ENCODE measurements at regions not wholly inside any gene's neighbourhood (a gene's known extent, or its start where the extent isn't known, plus 50 kb on each side); places are given as distances from the start of the nearest gene placed in this dataset.
A peak's percentile ranks its signal among the peaks of the same experiment; 100 is the strongest.

DNA sequence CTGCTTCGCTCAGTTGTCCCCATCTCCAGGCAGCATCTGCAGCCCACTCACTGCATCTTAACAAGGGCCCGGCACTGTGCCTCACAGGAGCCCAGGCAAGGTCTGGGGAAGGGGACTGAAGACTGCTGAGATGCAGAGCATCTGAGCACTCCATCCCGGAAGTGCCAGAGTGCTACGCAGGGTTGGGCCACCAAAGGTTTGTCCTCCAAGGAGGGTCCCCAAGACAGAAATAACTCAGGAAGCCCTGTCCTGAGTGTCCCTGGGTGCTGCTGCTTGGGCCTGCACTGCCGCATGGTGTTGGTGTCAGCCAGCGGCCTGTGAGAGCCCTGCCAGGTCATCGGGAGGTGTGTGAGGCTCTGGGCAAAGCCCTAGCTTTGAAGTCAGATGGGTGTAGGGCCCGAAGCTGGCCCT lies 288.2 kb upstream of the ZMIZ1 start:
- Histone ChIP-seq H3K36me3 (ENCODE audit: low read depth) (no peaks in the 10 kb centered on the region), H3K27ac (ENCODE audit: poor library complexity, severe bottlenecking) (no peak overlapping the region), H3K27me3 (ENCODE audit: insufficient read depth, poor library complexity, severe bottlenecking) (no peaks in the 10 kb centered on the region), H3K4me1 (ENCODE audit: insufficient read depth, poor library complexity, severe bottlenecking) (no peaks in the 10 kb centered on the region), H3K9me3 (ENCODE audit: severe bottlenecking) (no peaks in the 10 kb centered on the region), H3K4me3 (ENCODE audit: severe bottlenecking) (no peak overlapping the region)
- ATAC-seq (ENCODE audit: low read depth) (no peak), DNase-seq (ENCODE audit: low spot score) (peak; percentile 29)
- TF ChIP-seq, protein P1, sequence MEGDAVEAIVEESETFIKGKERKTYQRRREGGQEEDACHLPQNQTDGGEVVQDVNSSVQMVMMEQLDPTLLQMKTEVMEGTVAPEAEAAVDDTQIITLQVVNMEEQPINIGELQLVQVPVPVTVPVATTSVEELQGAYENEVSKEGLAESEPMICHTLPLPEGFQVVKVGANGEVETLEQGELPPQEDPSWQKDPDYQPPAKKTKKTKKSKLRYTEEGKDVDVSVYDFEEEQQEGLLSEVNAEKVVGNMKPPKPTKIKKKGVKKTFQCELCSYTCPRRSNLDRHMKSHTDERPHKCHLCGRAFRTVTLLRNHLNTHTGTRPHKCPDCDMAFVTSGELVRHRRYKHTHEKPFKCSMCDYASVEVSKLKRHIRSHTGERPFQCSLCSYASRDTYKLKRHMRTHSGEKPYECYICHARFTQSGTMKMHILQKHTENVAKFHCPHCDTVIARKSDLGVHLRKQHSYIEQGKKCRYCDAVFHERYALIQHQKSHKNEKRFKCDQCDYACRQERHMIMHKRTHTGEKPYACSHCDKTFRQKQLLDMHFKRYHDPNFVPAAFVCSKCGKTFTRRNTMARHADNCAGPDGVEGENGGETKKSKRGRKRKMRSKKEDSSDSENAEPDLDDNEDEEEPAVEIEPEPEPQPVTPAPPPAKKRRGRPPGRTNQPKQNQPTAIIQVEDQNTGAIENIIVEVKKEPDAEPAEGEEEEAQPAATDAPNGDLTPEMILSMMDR (IDR thresholded peaks at IDR 0.05; ENCODE audit: poor library complexity, severe bottlenecking) = no peak

DNA sequence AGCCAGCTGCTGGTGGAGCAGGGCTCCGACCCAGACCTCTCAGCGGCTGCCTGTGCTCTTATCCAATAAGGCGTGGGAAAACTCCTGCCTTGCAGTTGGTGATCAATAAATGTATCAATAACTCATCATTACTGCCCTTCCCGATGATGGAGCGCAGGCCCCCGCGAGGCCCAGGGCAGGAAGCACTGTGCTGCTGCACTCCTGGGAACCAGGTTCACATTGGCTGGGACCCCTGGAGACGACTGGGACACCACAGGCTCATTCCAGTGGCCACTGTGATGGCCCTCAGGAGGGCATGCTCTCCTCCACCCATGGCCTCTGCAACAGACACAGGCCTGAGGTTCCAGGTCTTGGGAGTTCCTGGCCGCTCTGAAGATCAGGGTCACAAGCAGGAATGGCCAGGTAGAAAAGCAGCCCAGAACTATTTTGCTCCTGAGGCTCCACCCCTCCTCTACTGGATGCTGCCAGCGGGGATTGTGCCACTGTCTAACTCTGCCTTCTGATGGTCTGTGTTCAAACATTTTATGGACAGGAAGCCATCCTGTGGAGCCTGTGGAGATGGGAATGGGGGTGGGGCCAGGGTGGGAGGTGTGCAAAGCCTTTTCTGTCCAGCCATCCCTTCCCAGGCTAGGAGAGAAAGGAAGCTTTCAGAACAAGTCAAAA lies 287.4 kb upstream of the ZMIZ1 start:
- Histone ChIP-seq H3K27ac (ENCODE audit: poor library complexity, severe bottlenecking) (no peak overlapping the region), H3K9me3 (ENCODE audit: severe bottlenecking) (no peaks in the 10 kb centered on the region), H3K4me3 (ENCODE audit: severe bottlenecking) (no peak overlapping the region), H3K27me3 (ENCODE audit: insufficient read depth, poor library complexity, severe bottlenecking) (no peaks in the 10 kb centered on the region), H3K36me3 (ENCODE audit: low read depth) (no peaks in the 10 kb centered on the region), H3K4me1 (ENCODE audit: insufficient read depth, poor library complexity, severe bottlenecking) (no peaks in the 10 kb centered on the region)
- TF ChIP-seq, protein P1 (IDR thresholded peaks at IDR 0.05; ENCODE audit: poor library complexity, severe bottlenecking) = no peak
- ATAC-seq (ENCODE audit: low read depth) (no peak), DNase-seq (ENCODE audit: low spot score) (peak; percentile 29)

DNA sequence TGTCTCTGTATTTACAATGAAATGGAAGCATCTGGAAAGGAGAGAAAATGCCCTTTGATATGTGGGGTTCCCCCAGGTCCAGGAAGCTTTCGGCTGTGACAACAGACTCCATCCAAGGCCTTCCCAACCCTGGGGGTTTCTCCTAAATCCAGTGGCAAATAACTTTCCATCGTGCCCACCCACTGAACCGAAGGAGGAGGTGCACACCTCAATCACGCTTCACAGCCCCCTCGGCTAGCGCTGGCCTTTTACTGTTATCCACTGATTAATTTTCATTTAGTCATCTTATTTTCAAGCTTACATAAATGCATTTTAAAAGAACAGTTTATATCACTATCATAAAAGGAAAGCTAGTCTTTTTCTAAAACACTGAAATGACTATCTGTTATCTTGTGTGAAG lies 286.8 kb upstream of the ZMIZ1 start:
- TF ChIP-seq, protein P1 (IDR thresholded peaks at IDR 0.05; ENCODE audit: poor library complexity, severe bottlenecking) = no peak
- Histone ChIP-seq H3K9me3 (ENCODE audit: severe bottlenecking) (no peaks in the 10 kb centered on the region), H3K4me1 (ENCODE audit: insufficient read depth, poor library complexity, severe bottlenecking) (no peaks in the 10 kb centered on the region), H3K4me3 (ENCODE audit: severe bottlenecking) (no peak overlapping the region), H3K27me3 (ENCODE audit: insufficient read depth, poor library complexity, severe bottlenecking) (no peaks in the 10 kb centered on the region), H3K36me3 (ENCODE audit: low read depth) (no peaks in the 10 kb centered on the region), H3K27ac (ENCODE audit: poor library complexity, severe bottlenecking) (no peak overlapping the region)
- no peak for ATAC-seq (ENCODE audit: low read depth)
- DNase-seq (ENCODE audit: low spot score) = peak; percentile 9

DNA sequence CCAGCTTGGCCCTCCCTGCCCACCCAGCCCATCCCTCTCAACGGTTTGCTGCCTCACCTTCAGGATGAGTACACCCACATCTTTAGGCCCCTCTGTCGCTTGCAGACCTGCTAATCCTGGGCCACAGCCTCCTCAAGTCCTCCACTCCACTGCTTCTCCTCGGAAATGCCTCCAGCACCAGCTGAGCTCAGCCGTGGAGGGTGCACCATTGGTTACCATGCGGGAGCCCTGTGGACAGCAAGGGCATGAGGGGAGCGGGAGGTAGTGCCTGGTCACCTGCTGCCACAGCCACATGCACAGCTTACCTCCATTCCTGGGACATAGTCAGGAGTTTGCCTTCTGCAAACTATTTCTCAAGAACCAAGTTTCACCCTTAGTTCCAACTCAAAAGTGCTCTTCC lies 286.3 kb upstream of the ZMIZ1 start:
- no peaks in the 10 kb centered on the region for H3K9me3 ChIP-seq (ENCODE audit: severe bottlenecking)
- no peak overlapping the region for H3K4me3 ChIP-seq (ENCODE audit: severe bottlenecking)
- TF ChIP-seq, protein P1 (IDR thresholded peaks at IDR 0.05; ENCODE audit: poor library complexity, severe bottlenecking) = no peak
- DNase-seq (ENCODE audit: low spot score) = peak; percentile 38
- H3K27me3 ChIP-seq (ENCODE audit: insufficient read depth, poor library complexity, severe bottlenecking) = no peaks in the 10 kb centered on the region
- H3K36me3 ChIP-seq (ENCODE audit: low read depth) = no peaks in the 10 kb centered on the region
- no peaks in the 10 kb centered on the region for H3K4me1 ChIP-seq (ENCODE audit: insufficient read depth, poor library complexity, severe bottlenecking)
- no peak for ATAC-seq (ENCODE audit: low read depth)
- H3K27ac ChIP-seq (ENCODE audit: poor library complexity, severe bottlenecking) = no peak overlapping the region

DNA sequence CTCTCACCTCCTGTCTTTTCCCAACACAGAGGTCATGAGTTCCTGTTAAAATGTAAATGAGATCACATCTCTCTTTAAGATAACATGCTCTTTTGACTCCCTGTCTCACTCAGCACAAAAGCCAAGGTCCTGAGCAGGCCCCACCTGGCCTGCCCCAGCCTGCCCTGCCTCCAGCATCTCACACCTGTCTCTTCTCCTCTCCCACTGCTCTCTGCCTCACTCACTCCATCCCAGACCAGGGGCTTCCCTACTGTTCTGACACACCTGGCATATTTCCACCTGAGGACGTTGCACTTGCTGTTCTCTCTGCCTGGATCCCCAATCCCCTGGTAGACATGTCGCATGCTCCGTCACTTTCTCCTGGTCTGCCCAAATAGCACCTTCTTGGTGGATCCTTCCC lies 285.0 kb upstream of the ZMIZ1 start:
- DNase-seq (ENCODE audit: low spot score) = peak; percentile 9
- Histone ChIP-seq H3K27ac (ENCODE audit: poor library complexity, severe bottlenecking) (no peak overlapping the region), H3K9me3 (ENCODE audit: severe bottlenecking) (no peaks in the 10 kb centered on the region), H3K4me1 (ENCODE audit: insufficient read depth, poor library complexity, severe bottlenecking) (no peaks in the 10 kb centered on the region), H3K27me3 (ENCODE audit: insufficient read depth, poor library complexity, severe bottlenecking) (peaks cover 5% of the 10 kb centered on the region), H3K36me3 (ENCODE audit: low read depth) (no peaks in the 10 kb centered on the region), H3K4me3 (ENCODE audit: severe bottlenecking) (no peak overlapping the region)
- ATAC-seq (ENCODE audit: low read depth) = no peak
- TF ChIP-seq, protein P1 (IDR thresholded peaks at IDR 0.05; ENCODE audit: poor library complexity, severe bottlenecking) = no peak
